B cell (primary cell): ENCODE measurements at regions not wholly inside any gene's neighbourhood (a gene's known extent, or its start where the extent isn't known, plus 50 kb on each side); places are given as distances from the start of the nearest gene placed in this dataset.

Experiments
- ATAC-seq: fragments of 200-7000 bp; cut with Tn5 transposase; one replicate; pipeline ENCODE4 v1.10.0; 2021; ENCODE audit warnings: low read depth, mild to moderate bottlenecking, moderate number of reproducible peaks, moderate library complexity
- CTCF ChIA-PET: fragments of 350-600 bp; sonication (Branson Sonifier 250); formaldehyde crosslinking; loops from one replicate; lab custom pipeline; 2021; ENCODE audit warnings: antibody characterized with exemption, inconsistent platforms; lab: Charles Lee
- POLR2A ChIA-PET: fragments of 350-600 bp; sonication (Branson Sonifier 250); formaldehyde crosslinking; loops from one replicate; lab custom pipeline; 2021; ENCODE audit warnings: antibody characterized with exemption; lab: Charles Lee
- DNase-seq: peaks from one replicate; pipeline ENCODE4 v3.0.0; 2013
- H2AFZ ChIP-seq: 2 replicates; pipeline ENCODE4 v1.6.1; 2012; ENCODE audit warnings: mild to moderate bottlenecking, low read depth, low read length; ENCODE audit not compliant: insufficient read depth, poor library complexity, severe bottlenecking
- H3K27ac ChIP-seq, 2 donors: 1 replicate in 1 of 2; 2 replicates in 1 of 2; pipeline ENCODE4 v1.5.1; 2012 to 2013; ENCODE audit warnings: low read length in 2 of 2, mild to moderate bottlenecking in 2 of 2, moderate library complexity in 1 of 2
- H3K27me3 ChIP-seq, 4 experiments: fragments of 200-600 bp in 1 of 4; sonication (generic) in 1 of 4; replicated peaks in 1 of 4; 1 replicate in 2 of 4; 2 replicates in 2 of 4; pipeline versions ENCODE4 v1.6.1 to v1.7.0; 2013 to 2016; ENCODE audit warnings: low read length in 3 of 4, mild to moderate bottlenecking in 2 of 4, mixed read lengths in 1 of 4, moderate library complexity in 1 of 4; ENCODE audit not compliant: insufficient read depth in 4 of 4, control insufficient read depth in 3 of 4; ENCODE audit errors: control extremely low read depth in 1 of 4
- H3K36me3 ChIP-seq, 2 experiments: replicated peaks in 1 of 2; 1 replicate in 1 of 2; 2 replicates in 1 of 2; pipeline versions ENCODE4 v1.6.1 to v1.7.1; 2013; ENCODE audit warnings: low read length in 1 of 2; ENCODE audit not compliant: insufficient read depth in 2 of 2, control insufficient read depth in 1 of 2; ENCODE audit errors: control extremely low read depth in 1 of 2, extremely low read depth in 1 of 2
- H3K4me1 ChIP-seq, 2 donors: fragments of 200-600 bp in 1 of 2; sonication (generic) in 1 of 2; 1 replicate in 1 of 2; 2 replicates in 1 of 2; pipeline versions ENCODE4 v1.5.1 to v1.6.1; 2013 to 2017; ENCODE audit warnings: low read length in 2 of 2; ENCODE audit not compliant: control insufficient read depth in 2 of 2, insufficient read depth in 2 of 2
- H3K4me2 ChIP-seq: replicated peaks from 2 replicates; pipeline ENCODE3; 2012; ENCODE audit warnings: mild to moderate bottlenecking, low read depth, low read length; ENCODE audit not compliant: poor library complexity, severe bottlenecking
- H3K4me3 ChIP-seq, 5 experiments: fragments of 200-600 bp in 1 of 5; sonication (generic) in 1 of 5; 1 replicate in 3 of 5; 2 replicates in 2 of 5; pipeline versions ENCODE4 v1.5.1 to v1.7.0; 2011 to 2016; ENCODE audit warnings: low read length in 4 of 5, mild to moderate bottlenecking in 4 of 5, low read depth in 2 of 5, control low read depth in 1 of 5, moderate library complexity in 1 of 5; ENCODE audit not compliant: insufficient read depth in 1 of 5; ENCODE audit errors: control extremely low read depth in 1 of 5, extremely low read depth in 1 of 5
- H3K79me2 ChIP-seq: fragments of 200-600 bp; sonication (generic); one replicate; pipeline ENCODE4 v1.6.0; 2016; ENCODE audit warnings: low read length; ENCODE audit not compliant: control insufficient read depth, insufficient read depth
- H3K9ac ChIP-seq: fragments of 200-600 bp; sonication (generic); 2 replicates; pipeline ENCODE4 v1.6.1; 2017; ENCODE audit warnings: mild to moderate bottlenecking, low read length, moderate library complexity
- H3K9me3 ChIP-seq, 3 donors: one replicate each; pipeline versions ENCODE4 v1.6.1 to v1.7.1; 2013; ENCODE audit warnings: low read length in 2 of 3; ENCODE audit not compliant: control insufficient read depth in 2 of 3, insufficient read depth in 1 of 3; ENCODE audit errors: control extremely low read depth in 1 of 3
- H4K20me1 ChIP-seq: 2 replicates; pipeline ENCODE4 v1.6.0; 2012; ENCODE audit warnings: mild to moderate bottlenecking, low read length; ENCODE audit not compliant: insufficient read depth, control insufficient read depth, poor library complexity, severe bottlenecking
- H3K27ac Mint-ChIP-seq: one replicate; pipeline ENCODE4 v1.8.0; 2021; ENCODE audit warnings: mixed read lengths
- H3K27me3 Mint-ChIP-seq: one replicate; pipeline ENCODE4 v1.8.0; 2021; ENCODE audit warnings: mixed read lengths
- H3K4me1 Mint-ChIP-seq: one replicate; pipeline ENCODE4 v1.8.0; 2021; ENCODE audit warnings: mixed read lengths
- H3K4me3 Mint-ChIP-seq: one replicate; pipeline ENCODE4 v1.8.0; 2021; ENCODE audit warnings: mixed read lengths
- H3K9me3 Mint-ChIP-seq: one replicate; pipeline ENCODE4 v1.8.0; 2022; ENCODE audit warnings: mixed read lengths; ENCODE audit not compliant: insufficient read depth
- EZH2 ChIP-seq: IDR thresholded peaks from 2 replicates; pipeline ENCODE4 v1.6.1; 2012; ENCODE audit warnings: borderline replicate concordance, low read depth, mild to moderate bottlenecking, moderate library complexity, low read length; ENCODE audit not compliant: insufficient read depth, poor library complexity, severe bottlenecking
- WGBS: methylation state at CpG from one replicate; pipeline ENCODE4 v1.1.5; 2013; ENCODE audit warnings: missing lambda C conversion rate; ENCODE audit not compliant: insufficient coverage; 5-methylcytosine and 5-hydroxymethylcytosine counted together
- intact Hi-C: fragments of 100-400 bp; cut with micrococcal nuclease; formaldehyde crosslinking; loops from one replicate; pipeline ENCODE4 v1.10.0; 2022
- TF ChIP-seq, protein P1 (sequence below): fragments of 200-600 bp; IDR thresholded peaks from one replicate; pipeline ENCODE4 v1.8.0; 2022; ENCODE audit warnings: antibody characterized with exemption, mild to moderate bottlenecking

DNA sequence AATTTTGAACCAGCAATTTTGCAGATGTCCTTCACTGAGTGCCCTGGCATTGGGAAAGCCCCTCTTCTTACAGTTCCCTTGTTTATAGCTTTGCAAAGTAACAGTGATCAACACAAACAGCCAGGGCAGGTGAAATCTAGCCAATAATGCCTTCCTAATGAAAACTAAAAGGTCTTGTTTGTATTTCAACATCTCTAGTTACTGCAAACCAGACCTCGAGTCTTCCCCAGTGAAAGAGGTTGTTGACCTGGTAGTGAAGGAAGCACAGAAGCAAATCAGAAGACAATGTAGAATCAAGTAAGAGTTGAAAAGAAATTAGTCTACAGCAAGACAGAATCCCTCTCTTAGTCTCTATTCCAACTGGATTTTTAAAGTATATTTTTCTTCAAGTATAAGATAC, 231.2 kb downstream of the SNX13 start:
- no peaks in the 10 kb centered on the region for H3K4me1 Mint-ChIP-seq
- TF ChIP-seq, protein P1, sequence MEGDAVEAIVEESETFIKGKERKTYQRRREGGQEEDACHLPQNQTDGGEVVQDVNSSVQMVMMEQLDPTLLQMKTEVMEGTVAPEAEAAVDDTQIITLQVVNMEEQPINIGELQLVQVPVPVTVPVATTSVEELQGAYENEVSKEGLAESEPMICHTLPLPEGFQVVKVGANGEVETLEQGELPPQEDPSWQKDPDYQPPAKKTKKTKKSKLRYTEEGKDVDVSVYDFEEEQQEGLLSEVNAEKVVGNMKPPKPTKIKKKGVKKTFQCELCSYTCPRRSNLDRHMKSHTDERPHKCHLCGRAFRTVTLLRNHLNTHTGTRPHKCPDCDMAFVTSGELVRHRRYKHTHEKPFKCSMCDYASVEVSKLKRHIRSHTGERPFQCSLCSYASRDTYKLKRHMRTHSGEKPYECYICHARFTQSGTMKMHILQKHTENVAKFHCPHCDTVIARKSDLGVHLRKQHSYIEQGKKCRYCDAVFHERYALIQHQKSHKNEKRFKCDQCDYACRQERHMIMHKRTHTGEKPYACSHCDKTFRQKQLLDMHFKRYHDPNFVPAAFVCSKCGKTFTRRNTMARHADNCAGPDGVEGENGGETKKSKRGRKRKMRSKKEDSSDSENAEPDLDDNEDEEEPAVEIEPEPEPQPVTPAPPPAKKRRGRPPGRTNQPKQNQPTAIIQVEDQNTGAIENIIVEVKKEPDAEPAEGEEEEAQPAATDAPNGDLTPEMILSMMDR: no peak
- no peak for TF ChIP-seq EZH2
- Histone ChIP-seq H3K4me2 (no peak overlapping the region), H3K36me3 (no peaks in the 10 kb centered on the region), H3K27me3 (no peaks in the 10 kb centered on the region), H3K4me3 (no peak overlapping the region), H3K9me3 (no peaks in the 10 kb centered on the region), H3K4me1 (no peaks in the 10 kb centered on the region), H3K9ac (no peak overlapping the region), H3K27ac (no peak overlapping the region), H2AFZ (no peak overlapping the region), H4K20me1 (no peaks in the 10 kb centered on the region), H3K79me2 (no peaks in the 10 kb centered on the region)
- no peak overlapping the region for H3K27ac Mint-ChIP-seq
- no peak for ATAC-seq
- intact Hi-C loops: no loop called here
- ChIA-PET POLR2A (no interaction called here), CTCF (no interaction called here)
- peaks cover 16% of the 10 kb centered on the region for H3K27me3 Mint-ChIP-seq
- H3K9me3 Mint-ChIP-seq: no peaks in the 10 kb centered on the region
- no CpG with 5 or more reads among the region's 1 CpG for WGBS
- DNase-seq: no peak
- no peak overlapping the region for H3K4me3 Mint-ChIP-seq

DNA sequence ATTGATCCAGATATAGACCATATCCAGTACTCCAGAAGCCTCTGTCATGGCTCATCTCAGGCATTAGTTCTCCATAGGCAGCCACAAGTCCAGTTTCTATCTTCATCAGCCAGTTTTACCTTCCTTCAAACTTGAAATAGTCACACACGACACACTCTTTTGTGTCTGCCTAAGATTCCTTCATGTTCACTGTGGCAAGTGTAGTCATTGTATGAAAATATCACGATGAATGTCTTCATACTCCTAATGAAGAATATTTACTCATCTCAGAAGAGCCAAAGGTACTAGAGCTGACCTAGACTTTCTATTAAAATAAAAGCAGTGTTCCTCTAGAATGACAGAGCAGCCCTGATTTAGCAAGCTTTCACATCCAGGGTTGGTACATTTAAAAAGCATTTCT, 230.7 kb downstream of the SNX13 start:
- Mint-ChIP-seq H3K27ac (no peak overlapping the region), H3K4me1 (no peaks in the 10 kb centered on the region), H3K27me3 (peaks cover 16% of the 10 kb centered on the region), H3K9me3 (no peaks in the 10 kb centered on the region), H3K4me3 (no peak overlapping the region)
- no peak overlapping the region for H3K4me2 ChIP-seq
- H3K4me1 ChIP-seq: no peaks in the 10 kb centered on the region
- ChIA-PET CTCF (no interaction called here), POLR2A (no interaction called here)
- WGBS: no CpG with 5 or more reads among the region's 2 CpGs
- intact Hi-C loops: no loop called here
- no peak for DNase-seq
- no peaks in the 10 kb centered on the region for H4K20me1 ChIP-seq
- no peak overlapping the region for H2AFZ ChIP-seq
- H3K9ac ChIP-seq: no peak overlapping the region
- H3K79me2 ChIP-seq: no peaks in the 10 kb centered on the region
- TF ChIP-seq, protein P1: no peak
- no peak for TF ChIP-seq EZH2
- H3K27ac ChIP-seq: no peak overlapping the region
- no peaks in the 10 kb centered on the region for H3K27me3 ChIP-seq
- no peak for ATAC-seq
- no peak overlapping the region for H3K4me3 ChIP-seq
- H3K36me3 ChIP-seq: no peaks in the 10 kb centered on the region
- H3K9me3 ChIP-seq: no peaks in the 10 kb centered on the region
